ENCODE measurements at regions not wholly inside any gene's neighbourhood (a gene's known extent, or its start where the extent isn't known, plus 50 kb on each side); places are given as distances from the start of the nearest gene placed in this dataset.

DNA sequence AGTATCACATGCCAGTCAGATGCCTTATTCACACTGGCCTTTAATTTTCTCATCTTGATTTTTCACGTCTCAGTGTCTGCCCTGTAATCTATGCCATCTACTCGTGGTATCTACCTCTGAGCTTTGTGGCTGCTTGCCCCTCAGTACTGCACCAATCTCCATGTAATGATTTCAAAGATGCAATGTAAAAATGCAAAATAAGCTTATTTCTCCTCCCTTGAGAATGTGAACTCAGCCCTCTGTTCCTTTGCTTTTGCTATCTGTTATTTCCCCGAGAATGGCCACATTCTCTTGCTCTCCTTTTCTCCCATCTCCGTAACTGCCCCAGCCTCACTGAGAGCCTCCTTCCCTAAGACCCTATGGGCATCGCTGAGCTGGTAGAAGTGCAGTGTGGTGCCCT, 317.5 kb downstream of the SFMBT2 start:
- H3K36me3 ChIP-seq = peaks cover 8% of the 10 kb centered on the region; the same call in 1 of the 2 replicates
- H4K20me1 ChIP-seq = no peaks in the 10 kb centered on the region
- H3K4me1 ChIP-seq = peaks cover 63% of the 10 kb centered on the region
- H3K9ac ChIP-seq = no peak overlapping the region
- peak overlapping the region; percentile 73 for H3K4me2 ChIP-seq
- no peak overlapping the region for H3K4me3 ChIP-seq
- H3K9me3 ChIP-seq = peaks cover 20% of the 10 kb centered on the region
- H3K27me3 ChIP-seq = no peaks in the 10 kb centered on the region
- no peak overlapping the region for H3K27ac ChIP-seq
- no peak for TF ChIP-seq Cebpa-rat (IDR thresholded peaks at IDR 0.05)

DNA sequence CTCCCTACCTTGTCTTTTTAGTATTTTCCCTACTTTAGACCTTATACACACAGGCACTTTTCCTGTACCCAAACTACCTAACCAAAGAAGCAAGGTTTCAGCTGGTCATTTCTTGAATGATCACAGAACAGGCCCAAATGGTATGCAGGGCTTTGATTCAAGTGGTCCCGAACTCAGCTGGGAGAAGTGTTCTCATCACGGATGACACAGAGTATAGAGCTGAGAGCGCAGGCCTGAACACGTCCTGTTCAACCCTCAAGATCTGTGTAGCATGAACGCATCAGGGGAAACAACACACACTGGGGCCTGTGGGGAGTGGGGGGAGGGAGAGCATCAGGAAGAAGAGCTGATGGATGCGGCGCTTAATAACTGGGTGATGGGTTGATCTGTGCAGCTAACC, 318.2 kb downstream of the SFMBT2 start:
- TF ChIP-seq Cebpa-rat (IDR thresholded peaks at IDR 0.05) = no peak
- H3K4me2 ChIP-seq = peak overlapping the region; percentile 73
- no peak overlapping the region; the same call in 1 of the 2 replicates for H3K9ac ChIP-seq
- no peaks in the 10 kb centered on the region for H3K27me3 ChIP-seq
- H3K9me3 ChIP-seq = peaks cover 26% of the 10 kb centered on the region
- peaks cover 62% of the 10 kb centered on the region for H3K4me1 ChIP-seq
- no peaks in the 10 kb centered on the region for H4K20me1 ChIP-seq
- peaks cover 10% of the 10 kb centered on the region; the same call in 1 of the 2 replicates for H3K36me3 ChIP-seq
- H3K27ac ChIP-seq = peak overlapping the region; percentile 56
- no peak overlapping the region for H3K4me3 ChIP-seq

DNA sequence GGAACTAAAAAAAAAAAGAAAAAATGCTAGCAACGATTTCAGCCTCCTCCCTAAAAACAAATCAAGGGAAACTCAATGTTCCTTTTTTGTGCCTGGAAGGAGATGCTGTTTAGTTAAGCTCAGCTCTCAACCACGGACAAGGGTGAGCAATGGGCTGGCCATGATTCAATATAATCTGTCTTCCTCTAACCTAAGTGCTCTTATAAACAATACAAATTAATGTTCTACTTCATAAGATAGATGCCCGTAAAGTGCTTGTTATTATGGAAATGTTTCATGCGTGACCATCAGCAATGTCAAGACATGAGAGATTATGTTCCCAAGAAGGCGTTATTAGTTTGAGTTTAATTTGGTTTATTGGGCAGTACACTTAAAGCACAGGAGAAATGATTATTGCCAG, 320.3 kb downstream of the SFMBT2 start:
- no peak overlapping the region for H3K27ac ChIP-seq
- TF ChIP-seq Cebpa-rat (IDR thresholded peaks at IDR 0.05) = no peak
- no peak overlapping the region for H3K9ac ChIP-seq
- H4K20me1 ChIP-seq = no peaks in the 10 kb centered on the region
- H3K4me1 ChIP-seq = peaks cover 52% of the 10 kb centered on the region
- H3K4me2 ChIP-seq = peak overlapping the region; percentile 6; the same call in 1 of the 2 replicates
- peaks cover 19% of the 10 kb centered on the region; the same call in 1 of the 2 replicates for H3K36me3 ChIP-seq
- H3K9me3 ChIP-seq = peaks cover 29% of the 10 kb centered on the region
- no peaks in the 10 kb centered on the region for H3K27me3 ChIP-seq
- no peak overlapping the region for H3K4me3 ChIP-seq

DNA sequence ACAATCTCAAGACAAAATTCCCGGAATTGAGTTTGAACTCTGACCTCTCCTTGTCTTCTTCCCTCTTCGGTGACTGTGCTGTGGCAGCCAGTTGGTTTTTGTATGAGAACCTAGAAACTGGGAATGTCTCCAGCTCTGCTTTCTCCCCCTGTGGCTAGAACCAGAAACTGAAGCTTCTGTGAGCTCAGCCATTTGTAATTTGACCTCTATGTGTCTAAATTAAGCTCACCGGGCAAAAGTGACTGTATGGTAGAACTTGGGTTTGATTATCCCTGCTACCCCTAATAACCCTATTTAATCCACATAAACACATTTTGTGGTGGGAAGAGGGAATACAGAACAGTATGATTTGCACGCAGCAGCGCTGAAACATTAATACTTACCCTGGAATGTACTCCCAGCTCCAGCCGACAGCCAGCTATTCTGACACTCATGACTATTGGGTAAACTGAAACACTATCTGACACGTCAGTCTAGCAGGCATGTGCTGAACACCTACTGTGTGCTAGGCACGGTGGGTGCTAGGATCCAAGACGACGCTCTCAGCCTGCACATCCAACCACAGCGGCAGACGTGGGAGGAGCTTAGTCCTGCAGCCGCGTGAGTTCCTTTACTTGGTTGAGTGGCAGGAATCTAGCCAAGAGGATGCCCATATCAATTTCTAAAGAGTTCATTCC, 324.8 kb downstream of the SFMBT2 start:
- Histone ChIP-seq H3K9me3 (peaks cover 29% of the 10 kb centered on the region), H4K20me1 (no peaks in the 10 kb centered on the region), H3K36me3 (peaks cover 19% of the 10 kb centered on the region; the same call in 1 of the 2 replicates), H3K4me1 (peaks cover 72% of the 10 kb centered on the region), H3K4me3 (no peak overlapping the region), H3K27ac (peak overlapping the region; percentile 78; the same call in 1 of the 2 replicates), H3K4me2 (peak overlapping the region; percentile 60), H3K27me3 (no peaks in the 10 kb centered on the region), H3K9ac (no peak overlapping the region; the same call in 1 of the 2 replicates)
- TF ChIP-seq Cebpa-rat (IDR thresholded peaks at IDR 0.05) = no peak

DNA sequence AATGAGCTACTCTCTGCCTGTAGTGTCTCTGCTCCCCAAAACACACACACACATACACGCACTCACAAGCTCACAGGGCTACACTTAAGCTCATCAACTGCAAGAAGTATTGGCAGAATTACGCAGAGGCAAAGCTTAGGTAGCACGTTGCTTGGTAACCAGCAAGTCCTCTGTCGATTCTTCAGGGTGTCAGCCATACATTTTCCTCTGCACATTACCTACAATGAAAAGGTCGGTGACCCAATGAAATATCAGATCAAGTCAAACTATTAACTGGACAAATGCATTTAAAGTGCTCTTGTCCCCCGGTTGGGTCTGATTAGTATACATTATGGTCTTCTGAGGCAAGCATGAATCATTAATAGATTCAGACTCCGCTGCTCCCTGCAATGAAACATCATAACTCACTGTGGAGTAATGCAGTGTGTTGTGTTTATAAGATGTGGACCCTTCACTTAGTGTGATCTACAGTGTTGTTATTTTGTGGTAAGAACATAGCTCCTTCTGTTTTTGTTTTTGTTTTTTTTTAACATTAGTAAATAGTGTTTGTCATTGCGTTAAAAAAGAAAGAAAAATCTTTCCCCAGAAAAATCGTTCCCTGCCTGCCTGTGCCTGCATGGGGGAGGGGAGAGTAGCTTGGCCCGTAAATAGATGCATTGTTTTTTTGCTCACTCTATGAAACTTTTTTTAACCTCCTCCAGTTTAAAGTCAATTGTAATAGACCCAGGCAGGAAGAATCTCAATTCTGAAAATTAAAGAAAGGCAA, 325.5 kb downstream of the SFMBT2 start:
- Histone ChIP-seq H3K27me3 (no peaks in the 10 kb centered on the region), H3K4me2 (peak overlapping the region; percentile 60), H4K20me1 (no peaks in the 10 kb centered on the region), H3K36me3 (peaks cover 19% of the 10 kb centered on the region; the same call in 1 of the 2 replicates), H3K9ac (peak overlapping the region; percentile 54; the same call in 1 of the 2 replicates), H3K27ac (peak overlapping the region; percentile 78), H3K4me1 (peaks cover 65% of the 10 kb centered on the region), H3K4me3 (no peak overlapping the region), H3K9me3 (peaks cover 29% of the 10 kb centered on the region)
- TF ChIP-seq Cebpa-rat (IDR thresholded peaks at IDR 0.05) = no peak

DNA sequence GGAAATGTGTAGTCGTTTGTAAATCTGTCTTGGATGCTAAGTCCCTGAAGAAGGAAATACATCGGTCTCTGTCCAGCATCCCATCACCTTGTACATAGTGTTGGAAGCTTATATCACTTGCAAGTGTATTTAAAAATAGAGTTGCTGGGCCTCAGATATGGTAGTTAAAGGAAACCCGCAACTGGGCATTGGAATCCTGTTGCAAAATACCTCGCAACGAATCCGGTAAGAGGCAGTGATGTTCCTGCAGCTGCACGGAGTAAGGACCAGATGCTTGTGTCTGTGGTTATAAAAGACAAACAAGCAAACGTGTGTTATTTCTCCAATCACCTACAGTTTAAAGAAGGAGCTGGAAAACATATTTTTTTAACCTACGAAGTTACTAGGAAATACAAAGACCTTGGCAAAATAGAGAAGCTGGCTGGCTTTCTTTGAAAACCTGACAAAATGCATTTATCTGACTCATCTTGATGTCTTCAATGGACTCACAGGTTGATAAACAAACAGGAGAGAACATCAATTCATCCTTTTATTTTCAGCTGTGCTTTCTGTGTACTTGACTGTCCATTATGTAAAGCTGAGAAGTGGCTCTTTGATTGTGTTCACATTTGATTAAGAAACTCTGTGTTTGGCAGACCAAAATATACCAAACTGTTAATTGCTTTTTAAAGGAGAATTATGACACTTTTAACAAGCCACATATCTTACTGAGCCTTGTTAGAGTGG, 326.4 kb downstream of the SFMBT2 start:
- Histone ChIP-seq H3K27ac (peak overlapping the region; percentile 78), H3K36me3 (peaks cover 19% of the 10 kb centered on the region; the same call in 1 of the 2 replicates), H3K9me3 (peaks cover 29% of the 10 kb centered on the region), H3K27me3 (no peaks in the 10 kb centered on the region), H3K4me1 (peaks cover 56% of the 10 kb centered on the region), H3K4me2 (peak overlapping the region; percentile 60), H4K20me1 (no peaks in the 10 kb centered on the region), H3K9ac (peak overlapping the region; percentile 54; the same call in 1 of the 2 replicates), H3K4me3 (no peak overlapping the region)
- TF ChIP-seq Cebpa-rat (IDR thresholded peaks at IDR 0.05) = peak; percentile 87

DNA sequence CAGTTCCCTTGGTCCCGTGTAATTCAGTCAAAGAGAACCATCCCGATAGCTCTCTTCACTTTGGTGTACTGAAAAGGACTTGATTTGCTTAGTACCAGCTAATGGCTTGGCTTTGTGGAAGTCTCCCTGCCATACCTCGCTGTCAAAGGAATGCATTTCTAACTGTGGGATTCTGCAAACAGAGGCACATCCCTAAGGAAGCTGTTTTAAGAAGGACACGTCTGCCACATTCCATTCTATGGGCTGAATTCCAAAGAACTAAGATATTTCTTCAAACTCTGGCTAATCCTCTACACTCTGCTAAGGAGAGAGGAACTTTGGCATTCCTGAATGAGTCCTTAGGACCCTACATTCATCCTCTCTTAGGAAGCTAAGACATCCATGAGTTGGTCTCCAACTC, 327.9 kb downstream of the SFMBT2 start:
- no peaks in the 10 kb centered on the region for H3K27me3 ChIP-seq
- H3K9me3 ChIP-seq = peaks cover 16% of the 10 kb centered on the region; the same call in 1 of the 2 replicates
- H3K4me3 ChIP-seq = no peak overlapping the region
- H3K27ac ChIP-seq = peak overlapping the region; percentile 67; the same call in 1 of the 2 replicates
- peaks cover 54% of the 10 kb centered on the region for H3K4me1 ChIP-seq
- no peak for TF ChIP-seq Cebpa-rat (IDR thresholded peaks at IDR 0.05)
- peaks cover 9% of the 10 kb centered on the region; the same call in 1 of the 2 replicates for H3K36me3 ChIP-seq
- H3K4me2 ChIP-seq = peak overlapping the region; percentile 16; the same call in 1 of the 2 replicates
- H4K20me1 ChIP-seq = no peaks in the 10 kb centered on the region
- no peak overlapping the region for H3K9ac ChIP-seq

DNA sequence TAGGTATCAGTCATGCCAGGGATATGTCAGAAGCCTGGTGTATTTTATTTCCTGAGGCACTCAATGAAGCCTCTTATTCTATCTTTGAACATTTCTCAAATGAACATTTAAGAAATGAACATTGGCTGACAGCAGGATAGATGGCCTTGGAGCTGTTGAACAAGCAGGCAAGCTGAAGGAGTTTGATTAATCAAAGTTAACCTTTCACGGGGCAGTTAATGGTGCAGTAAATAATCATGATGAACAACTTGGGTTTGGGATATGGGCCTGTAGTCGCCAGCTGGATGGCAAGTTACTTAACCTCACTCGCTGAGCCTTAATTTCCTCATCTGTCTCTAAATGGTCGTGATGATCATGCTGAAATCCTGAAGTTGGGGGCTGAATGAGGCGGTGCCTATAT, 333.0 kb downstream of the SFMBT2 start:
- no peak overlapping the region for H3K4me3 ChIP-seq
- H3K27ac ChIP-seq = no peak overlapping the region

DNA sequence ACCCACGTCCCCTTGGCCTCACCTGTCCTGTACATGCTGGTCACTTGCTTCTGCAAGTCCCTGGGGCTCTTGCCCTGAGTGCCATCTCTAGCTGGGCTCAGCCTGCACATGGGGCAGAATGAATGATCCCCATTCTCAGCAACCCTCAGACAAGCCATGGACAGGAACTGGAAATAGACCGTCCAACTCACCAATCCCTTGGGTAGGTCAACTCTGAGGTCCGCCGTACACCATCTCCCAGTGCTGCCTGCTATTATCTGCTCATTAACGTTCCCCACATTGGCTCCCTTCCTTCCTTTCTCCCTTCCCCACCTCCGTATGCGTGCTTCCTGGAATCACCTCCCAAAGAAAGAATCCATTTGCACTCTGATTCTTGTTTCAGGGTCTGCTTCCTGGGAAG, 335.0 kb downstream of the SFMBT2 start:
- no peak for TF ChIP-seq Cebpa-rat (IDR thresholded peaks at IDR 0.05)
- H3K9me3 ChIP-seq = peaks cover 25% of the 10 kb centered on the region
- no peak overlapping the region for H3K4me2 ChIP-seq

More for the DNA sequence above, 333.0 kb downstream of the SFMBT2 start:
- no peak overlapping the region for H3K9ac ChIP-seq
- H3K27me3 ChIP-seq = no peaks in the 10 kb centered on the region
- no peak for TF ChIP-seq Cebpa-rat (IDR thresholded peaks at IDR 0.05)
- peaks cover 17% of the 10 kb centered on the region for H3K4me1 ChIP-seq
- H3K9me3 ChIP-seq = peaks cover 12% of the 10 kb centered on the region
- no peaks in the 10 kb centered on the region for H3K36me3 ChIP-seq
- H3K4me2 ChIP-seq = no peak overlapping the region
- no peaks in the 10 kb centered on the region for H4K20me1 ChIP-seq

More for the DNA sequence above, 335.0 kb downstream of the SFMBT2 start:
- Histone ChIP-seq H4K20me1 (no peaks in the 10 kb centered on the region), H3K4me3 (no peak overlapping the region), H3K27ac (no peak overlapping the region), H3K9ac (no peak overlapping the region), H3K36me3 (no peaks in the 10 kb centered on the region), H3K4me1 (peaks cover 12% of the 10 kb centered on the region), H3K27me3 (no peaks in the 10 kb centered on the region)

All from BLaER1 (cell line).